T-helper 9 cell (primary cell): ENCODE measurements at regions not wholly inside any gene's neighbourhood (a gene's known extent, or its start where the extent isn't known, plus 50 kb on each side); places are given as distances from the start of the nearest gene placed in this dataset.
"Not testable (repeated sequence)": the region's sequence is repeated elsewhere in the genome, so short reads cannot be mapped to it uniquely, and the experiment has no call there.

ENCODE experiments used
- DNase-seq: peaks from one replicate; pipeline ENCODE4 v3.0.0-alpha.2; 2020

- no peak for DNase-seq
Measured at GRCh38 chr11:82045748-82046457, 687.8 kb downstream of the FAM181B start.

GRCh38 chr11:82043316-82043715 is 690.3 kb downstream of the FAM181B start:
- DNase-seq: no peak

- no peak for DNase-seq
Measured at GRCh38 chr11:82041764-82042163, 691.9 kb downstream of the FAM181B start.

GRCh38 chr11:82038154-82038553 is 695.5 kb downstream of the FAM181B start:
- no peak for DNase-seq

GRCh38 chr11:82034527-82034926 is 699.1 kb downstream of the FAM181B start:
- DNase-seq: no peak

- DNase-seq: not testable (repeated sequence)
Measured at GRCh38 chr11:82027335-82027734, 706.3 kb downstream of the FAM181B start.

- DNase-seq: no peak
Measured at GRCh38 chr11:82024760-82025159, 708.9 kb downstream of the FAM181B start.

GRCh38 chr11:82012276-82012675 is 721.4 kb downstream of the FAM181B start:
- DNase-seq: no peak

GRCh38 chr11:82009133-82009532 is 724.5 kb downstream of the FAM181B start:
- DNase-seq: no peak

GRCh38 chr11:82007521-82007920 is 726.1 kb downstream of the FAM181B start:
- no peak for DNase-seq

GRCh38 chr11:82004537-82005213 is 729.0 kb downstream of the FAM181B start:
- no peak for DNase-seq

- DNase-seq: no peak
Measured at GRCh38 chr11:82003671-82004515, 729.8 kb downstream of the FAM181B start.

- DNase-seq: no peak
Measured at GRCh38 chr11:82003024-82003423, 730.6 kb downstream of the FAM181B start.

- DNase-seq: no peak
Measured at GRCh38 chr11:81995889-81996288, 737.8 kb downstream of the FAM181B start.

- DNase-seq: no peak
Measured at GRCh38 chr11:81993755-81994154, 739.9 kb downstream of the FAM181B start.

GRCh38 chr11:81990659-81991443 is 742.8 kb downstream of the FAM181B start:
- no peak for DNase-seq

GRCh38 chr11:81989093-81989492 is 744.6 kb downstream of the FAM181B start:
- no peak for DNase-seq

GRCh38 chr11:81987829-81988472 is 745.7 kb downstream of the FAM181B start:
- DNase-seq: no peak

- DNase-seq: no peak
Measured at GRCh38 chr11:81986556-81987161, 747.0 kb downstream of the FAM181B start.

- no peak for DNase-seq
Measured at GRCh38 chr11:81979448-81979847, 754.2 kb downstream of the FAM181B start.

- DNase-seq: no peak
Measured at GRCh38 chr11:81975261-81975900, 758.3 kb downstream of the FAM181B start.
